Activated CD8-positive, alpha-beta memory T cell treated with anti-CD3 and anti-CD28 coated beads for 48 hours (primary cell): ENCODE measurements at regions not wholly inside any gene's neighbourhood (a gene's known extent, or its start where the extent isn't known, plus 50 kb on each side); places are given as distances from the start of the nearest gene placed in this dataset.

ENCODE experiments used
- DNase-seq, 3 experiments: peaks; one replicate each; pipeline ENCODE4 v3.0.0-alpha.2; 2020; ENCODE audit warnings: low read depth in 2 of 3, low spot score in 2 of 3

DNA sequence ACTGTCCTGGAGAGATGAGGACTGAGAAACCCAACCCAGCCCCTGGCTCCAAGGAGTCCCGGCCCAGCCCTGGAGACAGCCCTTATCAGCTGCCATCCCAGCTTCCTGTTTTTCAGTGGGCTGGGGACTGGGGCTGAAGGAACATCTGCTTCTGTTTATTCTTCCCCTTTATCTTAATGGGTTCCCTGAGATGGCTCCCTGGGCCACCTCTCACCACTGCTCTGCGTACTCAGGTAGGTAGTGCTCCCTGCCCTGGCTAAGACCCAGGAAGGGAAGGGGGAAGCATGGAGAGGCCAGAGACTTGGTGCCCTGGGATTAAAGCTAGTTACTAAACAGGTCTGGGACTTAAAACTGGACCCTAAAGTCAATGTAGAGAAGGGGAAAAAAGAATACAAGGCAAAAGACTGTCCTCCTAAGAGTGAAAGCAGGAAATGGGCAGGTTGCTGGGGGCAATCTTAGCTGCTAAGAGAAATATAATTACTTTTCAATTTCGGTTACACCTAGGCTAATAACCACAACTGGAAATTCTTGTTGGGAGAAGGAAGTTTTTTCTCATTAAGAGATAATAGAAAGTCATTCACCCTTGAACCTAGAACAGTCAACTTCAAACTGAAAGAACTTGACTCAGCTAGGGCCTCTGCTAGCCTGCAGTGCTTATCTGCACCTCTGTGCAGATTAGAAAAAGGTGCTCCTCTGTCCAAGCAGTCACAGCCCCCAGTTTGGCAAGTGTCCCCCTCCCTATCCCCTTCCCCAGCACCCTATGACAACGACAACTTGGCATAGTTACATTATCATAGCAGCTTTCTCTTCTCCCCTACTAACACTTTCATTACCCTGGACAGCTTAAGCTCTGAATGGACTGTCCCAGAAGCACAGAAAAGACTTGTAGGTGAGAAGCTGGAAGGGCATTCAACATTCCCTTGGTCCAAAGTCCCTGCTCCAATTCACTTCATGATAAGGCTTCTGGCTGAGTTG, 65.6 kb upstream of the KDM7A start:
- no peak for DNase-seq

DNA sequence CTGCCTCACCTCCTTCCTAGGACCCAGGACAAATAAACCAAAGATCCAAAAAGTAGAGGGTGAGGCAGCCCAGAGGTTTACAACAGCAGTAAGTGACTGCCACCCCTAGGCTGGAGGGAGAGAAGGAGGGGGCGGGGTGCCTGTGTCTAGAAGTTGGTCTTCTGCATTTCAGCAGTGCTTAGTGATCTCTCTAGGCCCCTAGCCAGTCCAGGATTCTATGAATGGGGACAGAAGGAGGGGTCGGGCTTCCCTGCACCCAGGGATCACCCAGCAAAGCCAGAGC, 62.8 kb upstream of the KDM7A start:
- DNase-seq = no peak

DNA sequence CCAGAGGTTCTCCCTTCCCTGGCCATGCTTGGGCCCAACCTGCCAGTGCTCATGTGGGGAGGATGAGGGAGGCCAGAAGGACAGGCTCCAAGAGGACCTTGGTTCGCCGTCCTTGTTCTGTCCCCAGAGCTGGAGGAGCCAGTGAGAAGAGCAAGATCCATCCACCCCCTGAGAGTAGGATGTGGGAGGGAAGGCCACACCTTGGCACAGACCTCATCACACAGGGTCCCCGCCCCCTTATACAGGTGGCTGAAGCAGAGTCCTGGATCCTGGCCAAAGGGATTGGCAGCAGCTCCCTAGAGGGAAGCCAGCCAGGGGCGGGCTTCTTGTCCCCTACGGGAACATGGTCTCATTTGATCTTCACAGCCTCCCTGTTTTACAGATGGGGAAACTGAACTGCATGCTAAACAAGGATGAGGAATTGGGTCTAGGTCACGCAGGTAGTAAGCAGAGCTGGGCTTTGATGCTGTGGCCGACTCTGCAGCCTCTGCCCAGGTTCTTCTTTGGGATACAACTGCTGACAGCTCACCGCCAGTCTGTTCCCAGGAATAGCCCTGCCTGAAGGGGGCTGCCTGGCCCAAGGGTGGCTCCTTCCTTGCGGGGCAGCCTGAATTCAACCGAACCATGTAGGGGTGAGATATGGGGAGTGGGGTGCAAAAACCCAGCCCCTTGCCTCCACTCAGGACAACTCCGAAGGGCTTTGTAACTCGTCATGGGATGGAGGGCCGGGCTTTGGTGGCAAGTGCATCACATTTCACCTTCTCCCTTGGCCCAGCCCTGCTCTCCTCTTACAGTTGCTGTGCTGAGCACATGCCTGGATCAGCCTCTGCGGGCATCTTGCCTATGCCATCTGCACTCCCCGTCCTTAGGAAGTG, 62.2 kb upstream of the KDM7A start:
- DNase-seq = no peak

DNA sequence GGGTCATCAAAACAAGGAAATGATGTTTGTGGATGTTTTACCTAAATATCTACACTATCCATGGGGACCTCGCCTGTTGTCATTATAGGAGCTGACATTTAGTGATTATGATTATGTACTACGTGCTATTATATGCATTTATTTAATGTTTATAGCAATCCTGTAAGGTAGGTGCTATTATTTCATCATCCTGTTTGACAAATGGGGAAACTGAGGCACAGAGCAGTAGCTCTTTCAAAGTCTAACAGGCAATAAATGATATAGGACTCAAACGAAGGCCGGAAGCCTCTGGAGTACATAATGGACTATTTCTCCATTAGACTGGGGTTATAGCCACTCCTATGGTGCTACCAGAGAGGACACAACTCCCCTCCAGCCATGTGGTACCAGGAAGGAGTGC, 60.6 kb upstream of the KDM7A start:
- no peak for DNase-seq

DNA sequence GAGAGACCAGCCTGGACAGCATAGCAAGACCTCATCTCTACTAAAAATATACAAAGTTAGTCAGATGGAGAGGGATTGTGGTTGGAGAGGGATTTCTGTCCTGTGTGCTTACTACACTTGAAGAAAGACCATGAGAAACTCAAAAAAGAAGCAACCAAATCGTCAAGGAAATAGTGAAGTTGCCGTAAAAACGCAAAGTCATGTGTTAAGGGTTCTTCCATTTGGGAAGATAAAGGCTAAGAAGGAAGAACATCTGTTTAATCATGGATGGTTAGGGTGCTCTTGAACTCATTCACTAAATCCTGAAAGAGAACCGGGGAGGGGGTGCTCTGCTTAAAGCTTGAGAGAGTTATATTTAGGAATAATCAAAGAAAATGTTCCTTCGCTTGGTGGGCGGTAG, 59.8 kb upstream of the KDM7A start:
- DNase-seq = no peak

DNA sequence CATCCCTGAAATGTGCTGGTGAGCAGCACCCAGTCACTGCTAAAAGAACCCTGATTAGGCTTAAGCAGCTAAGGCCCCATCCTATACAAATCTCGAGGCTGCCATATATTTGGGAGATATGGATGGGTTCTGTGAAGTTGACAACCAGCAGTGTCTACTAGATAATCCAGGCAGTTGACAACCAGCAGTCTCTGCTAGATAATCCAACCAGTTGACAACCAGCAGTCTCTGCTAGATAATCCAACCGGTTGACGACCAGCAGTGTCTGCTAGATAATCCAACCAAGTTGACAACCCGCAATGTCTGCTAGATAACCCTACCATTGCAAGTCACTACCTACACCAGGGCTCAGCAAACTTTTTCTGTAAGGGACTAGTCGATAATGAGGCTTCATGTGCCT, 58.3 kb upstream of the KDM7A start:
- no peak for DNase-seq

DNA sequence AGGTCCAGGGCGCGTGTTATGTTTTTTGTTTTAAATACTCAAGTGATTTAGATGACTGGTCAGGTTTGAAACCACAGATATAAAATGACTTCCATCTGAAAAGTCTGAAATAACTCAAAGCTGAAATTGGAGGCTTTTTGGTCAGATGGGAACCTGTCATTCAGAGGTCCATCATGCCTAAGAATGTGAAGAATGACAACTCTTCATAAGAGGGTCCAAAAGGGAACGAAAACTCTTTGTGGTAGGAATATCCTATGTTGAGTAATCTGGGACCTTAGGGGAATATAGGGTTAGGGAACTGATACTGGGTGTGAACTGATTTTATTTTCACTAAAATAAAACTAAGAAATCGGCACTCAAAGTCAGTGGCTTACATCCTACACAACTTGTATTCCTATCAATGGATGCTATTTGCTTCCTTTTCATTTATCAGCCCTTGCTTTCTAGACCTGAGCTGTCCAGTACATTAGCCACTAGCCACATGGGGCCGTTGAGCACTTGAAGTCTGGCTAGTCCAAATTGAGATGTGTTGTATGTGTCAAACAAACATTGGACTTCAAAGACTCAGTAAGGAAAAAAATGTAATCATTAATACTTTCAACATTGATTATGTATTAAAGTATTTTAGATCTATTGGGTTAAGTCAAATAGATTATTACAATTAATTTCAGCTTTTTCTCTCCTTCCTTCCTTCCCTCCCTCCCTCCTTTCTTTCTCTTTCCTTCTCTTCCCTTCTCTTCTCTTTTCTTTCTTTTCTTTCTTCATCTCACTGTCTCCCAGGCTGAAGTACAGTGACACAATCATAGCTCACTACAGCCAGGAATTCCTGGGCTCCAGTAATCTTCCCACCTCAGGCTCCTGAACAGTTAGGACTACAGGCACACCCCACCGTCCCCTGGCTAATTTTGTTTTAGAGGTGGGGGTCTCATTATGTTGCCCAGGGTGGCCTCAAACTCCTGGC, 56.5 kb upstream of the KDM7A start:
- no peak for DNase-seq

DNA sequence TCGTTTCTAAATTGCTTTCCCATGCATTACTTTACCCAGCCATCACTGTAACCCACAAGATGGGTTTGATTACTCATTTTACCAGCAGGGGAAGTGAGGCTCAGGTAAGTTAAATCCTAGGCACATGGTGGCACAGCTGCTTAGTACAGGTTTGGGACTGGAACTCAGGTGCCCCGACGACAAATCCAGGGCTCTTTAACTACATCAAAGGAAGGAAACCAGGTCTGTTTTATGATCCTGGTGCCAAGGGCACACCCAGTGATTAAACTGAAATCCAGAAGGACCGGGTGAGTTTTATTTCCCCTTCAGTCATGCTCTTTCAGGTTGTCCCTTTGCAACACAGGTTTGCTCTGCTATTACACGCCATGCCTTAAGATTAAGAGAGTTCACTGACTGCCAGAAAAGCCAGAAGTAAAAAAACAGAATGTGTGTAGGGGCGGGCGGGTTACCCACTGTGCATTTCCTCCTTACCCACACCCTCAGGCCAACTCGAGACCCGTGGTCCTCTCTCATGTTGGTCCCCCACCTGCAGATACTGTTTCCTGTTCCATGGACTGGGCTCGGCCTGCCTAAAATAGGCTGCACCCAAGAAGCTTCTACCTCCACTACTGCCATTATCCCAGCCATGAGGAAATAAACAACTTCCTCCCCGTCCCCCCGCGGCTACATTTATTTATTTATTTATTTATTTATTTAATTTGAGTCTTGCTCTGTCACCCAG, 55.1 kb upstream of the KDM7A start:
- no peak for DNase-seq

DNA sequence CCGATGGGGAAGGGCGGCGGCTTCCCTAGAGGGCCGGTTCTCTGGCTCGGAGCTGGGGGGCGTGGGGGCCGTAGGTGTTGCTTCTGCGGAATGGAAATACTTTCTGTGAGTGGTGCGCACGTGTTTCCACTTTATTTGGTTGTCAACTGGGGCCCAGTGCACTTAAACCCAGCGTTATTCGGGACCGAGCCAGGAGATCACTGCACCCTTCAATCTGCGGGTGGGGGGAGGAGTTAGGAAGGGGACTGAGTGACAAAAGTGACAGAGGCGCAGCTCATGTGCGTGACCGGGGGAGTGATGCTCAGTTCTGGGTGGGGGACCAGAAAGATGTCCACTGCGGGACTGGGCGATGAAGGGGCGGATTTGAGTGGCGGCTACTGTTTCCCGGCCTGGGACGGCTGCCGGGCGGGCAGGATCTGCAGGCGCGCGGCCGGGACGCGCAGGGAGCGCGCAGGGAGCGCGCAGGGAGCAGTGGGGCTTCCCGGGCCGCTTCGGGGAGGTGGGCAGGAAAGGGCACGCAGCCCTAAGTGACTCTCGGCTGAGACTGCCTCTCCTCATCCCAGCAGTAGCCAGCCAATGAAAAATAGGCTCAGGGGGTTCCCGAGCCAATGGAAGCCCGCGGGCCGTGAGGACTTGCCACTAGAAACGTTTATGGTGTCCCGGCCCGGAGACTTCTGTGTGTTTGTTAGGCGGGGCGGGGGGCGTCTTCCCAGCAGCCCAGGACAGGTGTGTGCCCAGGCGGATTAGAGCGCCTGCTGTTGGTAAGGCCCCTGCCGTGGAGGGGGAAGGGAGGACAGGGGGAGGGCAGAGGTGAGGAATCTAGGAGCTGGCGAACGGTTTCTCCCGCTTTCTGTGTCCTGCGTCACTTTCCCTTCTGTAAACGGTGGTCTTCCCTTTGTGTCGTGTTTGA, 54.3 kb upstream of the KDM7A start:
- DNase-seq = peak; percentile 34 to 49 (median 40)

DNA sequence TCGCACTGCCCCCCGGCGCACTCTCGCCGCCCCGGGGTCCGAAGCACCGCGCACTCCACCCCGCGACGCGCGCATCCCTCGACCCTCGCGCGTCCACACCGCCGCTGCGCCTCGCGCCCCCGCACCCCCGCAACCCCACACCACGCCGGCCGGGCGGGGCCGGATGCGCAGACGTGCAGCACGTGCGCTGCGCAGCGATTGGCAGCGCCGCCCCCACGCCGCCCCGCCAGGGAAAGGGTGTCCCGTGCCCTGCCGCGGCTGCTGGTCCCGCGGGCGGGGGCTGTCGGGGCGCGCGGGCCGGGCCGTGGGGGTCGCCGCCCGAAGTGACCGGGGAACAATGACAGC, 53.7 kb upstream of the KDM7A start:
- DNase-seq = peak; percentile 45 to 61 (median 46)

DNA sequence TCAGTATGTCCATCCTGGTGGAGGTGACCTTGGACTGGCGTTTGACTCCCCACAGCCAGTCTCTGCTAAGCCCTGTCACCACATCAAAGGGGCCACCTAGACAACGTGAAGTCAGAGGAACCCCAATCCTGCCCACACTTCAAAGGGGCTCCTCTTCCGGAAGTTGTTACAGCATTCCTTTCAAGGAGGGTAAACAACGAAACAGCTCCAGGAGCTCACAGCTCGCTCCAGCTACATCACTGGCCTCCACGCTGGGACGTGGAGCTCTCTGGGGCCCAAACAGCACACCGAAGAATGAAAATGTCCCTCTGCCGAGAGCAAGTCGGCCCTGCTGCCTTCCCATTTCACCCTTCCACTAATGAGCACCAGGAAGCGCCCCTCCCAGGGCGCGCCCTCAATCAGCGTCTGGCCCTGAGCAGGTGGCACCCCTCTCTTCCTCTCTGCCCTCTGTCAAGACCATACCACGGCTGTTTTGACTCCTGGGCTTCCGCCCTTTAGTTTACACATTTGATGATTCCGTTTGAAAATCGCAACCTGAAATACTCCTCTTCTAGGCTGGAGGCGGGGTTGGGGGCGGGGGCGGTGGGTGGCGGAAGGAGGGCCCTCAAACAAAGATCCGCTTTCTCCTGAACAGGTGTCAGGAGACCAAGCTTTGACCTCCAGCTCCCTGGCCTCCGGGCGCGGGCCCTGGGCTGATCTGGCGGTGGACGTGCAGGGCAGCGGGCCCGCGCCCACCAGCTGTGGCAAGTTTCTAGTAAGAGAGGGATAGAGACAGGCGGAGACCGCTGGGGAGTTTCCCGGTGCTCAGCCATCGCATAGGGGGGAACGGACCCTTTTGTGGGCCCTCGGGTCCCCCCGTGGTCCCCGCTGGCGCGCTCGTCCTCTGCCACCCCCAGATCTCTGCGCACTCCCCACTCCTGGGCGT, 53.1 kb upstream of the KDM7A start:
- peak; percentile 31 to 50 (median 50) for DNase-seq

DNA sequence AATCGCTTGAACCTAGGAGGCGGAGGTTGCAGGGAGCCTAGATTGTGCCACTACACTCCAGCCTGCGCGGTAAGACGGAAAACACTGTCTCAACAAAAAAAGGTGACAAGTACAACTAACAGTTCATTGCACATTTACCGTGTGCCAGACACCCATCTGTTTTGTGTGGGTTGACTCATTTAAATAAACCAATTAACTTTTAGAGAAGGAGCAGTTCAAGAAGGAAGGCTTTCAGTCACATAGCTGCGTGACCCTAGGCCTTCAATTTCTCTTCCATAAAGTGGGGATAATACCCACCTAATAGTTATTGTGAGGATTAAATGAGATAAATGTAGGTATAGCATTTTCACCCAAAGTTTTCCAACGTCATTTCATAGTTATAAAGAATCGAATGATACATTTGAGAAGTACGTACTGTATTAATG, 52.3 kb upstream of the KDM7A start:
- no peak for DNase-seq
